GM06990 (cell line): ENCODE measurements at regions not wholly inside any gene's neighbourhood (a gene's known extent, or its start where the extent isn't known, plus 50 kb on each side); places are given as distances from the start of the nearest gene placed in this dataset.

Source experiments
- DNase-seq: peaks from one replicate; pipeline ENCODE4 v3.0.0-alpha.2; 2011; ENCODE audit not compliant: insufficient read length; ENCODE audit errors: extremely low read depth
- H3K27me3 ChIP-seq: replicated peaks from 2 replicates; pipeline ENCODE4 v1.6.0; 2011; ENCODE audit warnings: low read length; ENCODE audit not compliant: control insufficient read depth, insufficient read depth
- H3K36me3 ChIP-seq: 2 replicates; pipeline ENCODE4 v1.5.1; 2011; ENCODE audit warnings: low read length; ENCODE audit not compliant: control insufficient read depth, insufficient read depth
- H3K4me3 ChIP-seq: replicated peaks from 2 replicates; pipeline ENCODE4 v1.5.1; 2011; ENCODE audit warnings: low read depth, mild to moderate bottlenecking, control low read depth, low read length
- CTCF ChIP-seq: IDR thresholded peaks from 2 replicates; pipeline ENCODE4 v1.5.1; 2011; ENCODE audit warnings: low read length, control low read depth, mild to moderate bottlenecking, inconsistent platforms; ENCODE audit not compliant: insufficient read depth, poor library complexity, severe bottlenecking

- H3K27me3 ChIP-seq = no peaks in the 10 kb centered on the region
- no peak for DNase-seq
- H3K36me3 ChIP-seq = no peaks in the 10 kb centered on the region
- H3K4me3 ChIP-seq = no peak overlapping the region
- no peak for TF ChIP-seq CTCF
Observed at GRCh38 chrX:6708041-6708440, 173.1 kb upstream of the VCX3A start.

- no peak for TF ChIP-seq CTCF
Observed at GRCh38 chrX:6707497-6707896, 172.6 kb upstream of the VCX3A start.

DNA sequence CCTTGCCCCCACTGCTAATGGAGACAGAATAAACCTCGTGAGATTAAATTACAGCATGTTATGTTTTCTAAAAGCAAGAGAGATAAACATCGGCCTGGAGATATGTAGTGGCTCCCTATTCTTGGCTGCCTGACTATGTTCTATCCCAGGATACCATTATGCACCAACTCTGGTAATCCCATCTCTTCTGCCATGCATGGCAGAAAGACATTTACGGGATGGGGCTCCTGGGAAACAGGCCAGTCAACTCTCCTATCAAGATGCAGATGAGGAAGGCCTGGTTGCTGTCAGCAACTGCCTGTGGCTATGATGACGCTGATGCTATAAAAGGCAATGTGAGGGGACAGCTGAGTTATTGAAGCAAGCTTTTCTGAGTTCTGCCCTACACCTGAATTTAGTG is 166.2 kb upstream of the VCX3A start:
- no peaks in the 10 kb centered on the region for H3K36me3 ChIP-seq
- H3K4me3 ChIP-seq = no peak overlapping the region
- no peak for DNase-seq
- no peak for TF ChIP-seq CTCF
- H3K27me3 ChIP-seq = no peaks in the 10 kb centered on the region

More at GRCh38 chrX:6707497-6707896, 172.6 kb upstream of the VCX3A start:
- Histone ChIP-seq H3K4me3 (no peak overlapping the region), H3K27me3 (no peaks in the 10 kb centered on the region), H3K36me3 (no peaks in the 10 kb centered on the region)
- no peak for DNase-seq

GRCh38 chrX:6695717-6696116 is 160.8 kb upstream of the VCX3A start:
- no peak overlapping the region for H3K4me3 ChIP-seq
- TF ChIP-seq CTCF = no peak
- DNase-seq = no peak
- H3K36me3 ChIP-seq = no peaks in the 10 kb centered on the region
- no peaks in the 10 kb centered on the region for H3K27me3 ChIP-seq

GRCh38 chrX:6694977-6695376 is 160.1 kb upstream of the VCX3A start:
- TF ChIP-seq CTCF = no peak
- Histone ChIP-seq H3K36me3 (no peaks in the 10 kb centered on the region), H3K4me3 (no peak overlapping the region), H3K27me3 (no peaks in the 10 kb centered on the region)
- DNase-seq = no peak

- no peaks in the 10 kb centered on the region for H3K27me3 ChIP-seq
- DNase-seq = no peak
- H3K4me3 ChIP-seq = no peak overlapping the region
- TF ChIP-seq CTCF = no peak
- H3K36me3 ChIP-seq = no peaks in the 10 kb centered on the region
Observed at GRCh38 chrX:6694221-6694620, 159.3 kb upstream of the VCX3A start.
